HEK293T (cell line): ENCODE measurements at regions not wholly inside any gene's neighbourhood (a gene's known extent, or its start where the extent isn't known, plus 50 kb on each side); places are given as distances from the start of the nearest gene placed in this dataset.

Source experiments
- ARNT ChIP-seq: fragments of 450-650 bp; IDR thresholded peaks from 2 replicates; pipeline ENCODE4 v1.6.1; 2017; ENCODE audit warnings: mild to moderate bottlenecking
- FOXK2 ChIP-seq: fragments of 450-650 bp; IDR thresholded peaks from 2 replicates; pipeline ENCODE4 v1.6.1; 2016; ENCODE audit warnings: mild to moderate bottlenecking
- PKNOX1 ChIP-seq: fragments of 450-650 bp; IDR thresholded peaks from 2 replicates; pipeline ENCODE4 v1.6.1; 2016
- SP1 ChIP-seq: fragments of 450-650 bp; IDR thresholded peaks from 2 replicates; pipeline ENCODE4 v1.6.1; 2017
- ZNF384 ChIP-seq: fragments of 450-650 bp; IDR thresholded peaks from 2 replicates; pipeline ENCODE4 v1.6.1; 2016

GRCh38 chr4:116082808-116083366 is 969.5 kb upstream of the NDST4 start:
- TF ChIP-seq ARNT (no peak), PKNOX1 (no peak), ZNF384 (no peak), SP1 (no peak), FOXK2 (no peak)
